HG02884 (cell line): ENCODE measurements at regions not wholly inside any gene's neighbourhood (a gene's known extent, or its start where the extent isn't known, plus 50 kb on each side); places are given as distances from the start of the nearest gene placed in this dataset.
"Not testable (repeated sequence)": the region's sequence is repeated elsewhere in the genome, so short reads cannot be mapped to it uniquely, and the experiment has no call there.

ENCODE experiments used
- ATAC-seq: cut with Tn5 transposase; IDR thresholded peaks from one replicate; pipeline ENCODE4 v1.9.1; 2021; ENCODE audit warnings: mild to moderate bottlenecking, moderate library complexity; ENCODE audit not compliant: unreplicated experiment

DNA sequence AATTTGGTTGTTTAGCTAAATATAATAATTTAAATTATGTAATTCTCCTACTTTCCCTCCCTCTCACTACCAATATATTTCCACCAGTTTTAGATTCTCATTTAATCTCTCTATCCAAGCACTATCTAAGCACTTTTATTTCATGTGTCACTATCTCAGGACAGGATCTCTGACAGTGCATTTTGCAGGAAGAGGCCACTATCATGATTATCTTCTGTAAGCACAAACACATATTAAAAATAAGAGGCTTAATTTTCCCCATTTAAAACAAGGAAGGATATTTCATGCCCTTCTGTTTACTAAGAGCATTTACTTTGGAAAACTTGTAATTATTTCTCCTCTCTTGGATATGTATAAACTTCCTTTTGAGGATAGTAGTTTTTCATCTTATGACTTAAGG, 726.2 kb upstream of the ZNF804A start:
- ATAC-seq = no peak

DNA sequence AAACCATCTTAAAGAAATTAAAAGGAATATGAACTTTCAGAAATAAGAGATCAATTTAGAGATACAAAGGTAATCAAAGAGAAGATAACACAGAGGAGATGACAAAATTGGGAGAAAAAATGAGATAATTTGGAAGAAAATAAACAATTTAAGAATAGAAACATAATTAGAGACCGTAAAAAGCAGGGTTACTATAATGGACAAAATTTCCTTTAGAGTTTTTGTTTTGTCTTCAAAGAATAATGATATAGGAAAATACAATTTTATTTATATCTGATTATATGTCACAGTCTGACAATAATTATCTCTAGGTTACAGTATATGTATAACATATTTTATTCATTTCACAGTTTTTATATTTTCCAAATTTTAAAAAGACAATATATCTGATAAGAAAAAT, 716.4 kb upstream of the ZNF804A start:
- ATAC-seq = no peak

DNA sequence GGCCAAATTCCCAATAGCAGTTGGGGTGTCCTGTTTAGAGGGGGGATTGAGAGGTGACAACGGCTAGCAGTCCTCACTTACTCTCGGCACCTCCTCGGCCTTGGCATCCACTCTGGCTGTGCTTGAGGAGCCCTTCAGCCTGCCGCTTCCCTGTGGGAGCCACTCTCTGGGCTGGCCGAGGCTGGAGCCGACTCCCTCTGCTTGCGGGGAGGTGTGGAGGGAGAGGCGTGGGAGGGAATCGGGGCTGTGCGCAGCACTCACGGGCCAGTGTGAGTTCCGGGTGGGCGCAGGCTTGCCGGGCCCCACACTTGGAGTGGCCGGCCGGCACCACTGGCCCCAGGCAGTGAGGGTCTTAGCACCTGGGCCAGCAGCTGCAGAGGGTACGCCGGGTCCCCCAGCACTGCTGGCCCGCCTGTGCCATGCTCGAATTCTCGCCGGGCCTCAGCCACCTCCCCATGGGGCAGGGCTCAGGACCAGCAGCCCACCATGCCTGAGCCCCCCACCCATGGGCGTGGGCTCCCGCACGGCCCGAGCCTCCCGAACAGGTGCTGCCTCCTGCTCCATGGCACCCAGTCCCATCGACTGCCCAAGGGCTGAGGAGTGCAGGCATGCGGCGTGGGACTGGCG, 705.9 kb upstream of the ZNF804A start:
- no peak for ATAC-seq

DNA sequence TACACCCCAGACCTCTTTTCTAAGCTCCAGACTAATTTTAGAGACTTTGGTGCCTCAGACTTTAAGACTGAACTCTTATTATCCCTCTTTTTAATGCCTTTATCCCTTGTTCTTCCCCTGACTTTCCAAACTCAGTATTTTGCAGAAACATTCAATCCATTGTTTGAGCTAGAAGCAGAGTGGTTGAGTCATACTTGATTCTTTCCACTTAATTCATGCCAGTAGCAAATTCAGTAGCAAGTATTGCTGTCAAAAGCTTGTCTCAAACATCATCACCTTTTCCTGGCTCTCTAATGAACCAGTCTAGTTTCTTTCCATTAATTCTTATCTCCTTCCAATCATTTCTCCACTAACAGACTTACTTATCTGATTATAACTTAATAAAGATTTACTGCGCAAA, 699.7 kb upstream of the ZNF804A start:
- no peak for ATAC-seq

DNA sequence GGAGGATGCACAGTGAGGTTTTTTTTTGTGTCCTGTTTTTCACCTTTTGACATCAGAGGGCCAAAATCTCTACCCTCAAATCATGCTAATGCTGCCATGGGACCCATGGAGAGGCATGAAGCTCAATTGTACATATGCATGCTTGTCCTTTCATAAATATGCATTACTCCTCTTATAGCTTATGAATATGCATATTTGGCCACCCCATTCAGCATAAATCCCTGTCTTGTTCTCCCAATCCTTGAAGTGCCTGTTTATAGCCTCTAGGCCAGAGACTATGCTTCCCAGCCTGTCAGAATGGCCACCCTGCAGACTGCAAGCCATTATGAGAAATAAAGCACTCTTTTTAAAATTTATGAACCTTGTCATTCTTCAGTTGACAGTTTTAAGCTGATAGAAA, 696.4 kb upstream of the ZNF804A start:
- no peak for ATAC-seq

DNA sequence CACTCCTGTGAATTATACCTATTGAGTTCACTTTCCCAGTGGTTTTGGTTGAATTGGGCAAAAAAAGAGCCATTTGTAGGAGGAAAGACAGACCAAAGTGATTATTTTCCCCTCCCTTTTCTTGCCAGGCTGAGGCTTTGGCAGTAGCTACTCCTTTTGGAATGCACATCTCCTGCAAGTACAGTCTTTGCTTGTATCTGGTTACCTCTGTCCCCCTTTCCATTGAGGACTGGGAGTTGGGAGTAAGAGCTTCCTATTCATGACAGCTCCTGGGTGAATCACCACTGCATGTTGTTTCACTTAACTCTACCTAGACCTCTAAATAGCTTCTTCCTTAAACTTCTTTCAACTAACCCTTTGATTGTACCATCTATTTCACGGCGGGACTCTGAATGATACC, 695.3 kb upstream of the ZNF804A start:
- no peak for ATAC-seq

DNA sequence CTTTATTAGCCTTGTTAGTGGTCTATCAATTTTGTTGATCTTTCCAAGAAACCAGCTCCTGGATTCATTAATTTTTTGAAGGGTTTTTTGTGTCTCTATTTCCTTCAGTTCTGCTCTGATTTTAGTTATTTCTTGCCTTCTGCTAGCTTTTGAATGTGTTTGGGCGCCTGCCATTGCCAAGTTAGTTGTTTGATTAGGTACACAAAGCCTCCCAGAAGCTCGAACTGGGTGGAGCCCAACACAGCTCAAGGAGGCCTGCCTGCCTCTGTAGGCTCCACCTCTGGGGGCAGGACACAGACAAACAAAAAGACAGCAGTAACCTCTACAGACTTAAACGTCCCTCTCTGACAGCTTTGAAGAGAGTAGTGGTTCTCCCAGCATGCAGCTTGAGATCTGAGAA, 682.3 kb upstream of the ZNF804A start:
- not testable (repeated sequence) for ATAC-seq

DNA sequence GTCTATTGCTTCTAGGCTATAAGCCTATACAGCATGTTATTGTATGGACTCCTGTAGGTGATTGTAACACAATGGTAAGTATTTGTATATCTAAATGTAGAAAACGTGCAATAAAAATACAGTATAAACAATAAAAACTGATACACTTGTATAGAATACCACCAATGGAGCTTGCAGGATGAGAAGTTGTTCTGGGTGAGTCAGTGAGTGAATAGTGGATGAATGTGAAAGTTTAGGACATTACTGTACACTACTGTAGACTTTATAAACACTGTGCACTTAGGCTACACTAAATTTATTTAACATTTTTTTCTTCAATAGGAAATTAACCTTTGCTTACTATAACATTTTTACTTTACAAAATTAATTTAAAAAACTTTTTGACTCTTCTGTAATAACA, 679.2 kb upstream of the ZNF804A start:
- ATAC-seq = no peak

DNA sequence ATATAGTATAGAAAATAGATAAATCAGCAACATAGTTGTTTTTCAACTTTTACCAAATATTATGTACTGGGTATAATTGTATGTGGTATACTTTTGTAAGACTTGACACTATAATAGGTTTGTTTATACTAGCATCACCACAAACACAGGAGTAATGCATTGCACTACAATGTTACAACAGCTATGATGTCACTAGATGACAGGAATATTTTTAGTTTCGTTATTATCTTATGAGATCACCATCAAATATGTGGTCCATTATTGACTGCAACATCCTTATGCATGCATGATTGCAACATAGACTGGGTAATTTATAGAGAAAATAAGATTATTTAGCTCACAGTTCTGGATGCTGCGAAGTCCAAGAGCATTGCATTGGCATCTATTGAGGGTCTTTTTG, 678.4 kb upstream of the ZNF804A start:
- ATAC-seq = no peak

DNA sequence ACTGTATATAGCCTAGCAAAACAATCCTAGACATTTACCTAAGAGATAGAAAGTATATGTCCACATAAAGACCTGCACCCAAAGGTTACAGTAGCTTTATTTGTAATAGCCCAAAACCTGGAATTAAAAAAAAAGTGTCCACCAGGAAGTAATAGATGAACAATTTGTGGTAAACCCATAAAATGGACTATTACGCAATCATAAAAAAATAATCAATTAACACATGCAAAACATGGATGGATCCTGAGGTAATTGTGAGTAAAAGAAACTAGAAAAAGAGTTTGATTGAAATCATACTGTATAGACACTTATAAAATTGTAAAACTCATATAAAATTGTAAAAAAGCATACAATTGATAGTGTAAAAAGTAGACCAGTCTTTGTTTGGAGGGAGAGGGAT, 673.0 kb upstream of the ZNF804A start:
- ATAC-seq = no peak

DNA sequence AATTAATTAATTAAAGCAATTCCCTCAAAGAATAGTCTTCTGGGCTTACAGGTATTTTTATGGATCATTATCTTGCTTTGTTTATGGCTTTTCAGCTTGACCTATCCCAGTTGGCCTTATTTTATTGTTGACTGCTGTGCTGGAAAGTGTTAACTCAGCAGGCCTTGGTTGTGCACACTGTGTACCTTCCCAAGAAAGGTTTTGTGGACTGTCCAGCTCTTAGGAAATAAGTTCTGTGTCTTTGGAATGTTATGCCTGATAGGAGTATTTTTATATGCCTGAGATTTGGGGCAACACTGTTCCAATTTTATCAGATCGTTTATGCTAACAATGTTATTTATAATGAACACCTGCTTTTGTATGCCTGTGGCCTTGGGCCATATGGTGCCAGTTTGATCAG, 671.9 kb upstream of the ZNF804A start:
- no peak for ATAC-seq

DNA sequence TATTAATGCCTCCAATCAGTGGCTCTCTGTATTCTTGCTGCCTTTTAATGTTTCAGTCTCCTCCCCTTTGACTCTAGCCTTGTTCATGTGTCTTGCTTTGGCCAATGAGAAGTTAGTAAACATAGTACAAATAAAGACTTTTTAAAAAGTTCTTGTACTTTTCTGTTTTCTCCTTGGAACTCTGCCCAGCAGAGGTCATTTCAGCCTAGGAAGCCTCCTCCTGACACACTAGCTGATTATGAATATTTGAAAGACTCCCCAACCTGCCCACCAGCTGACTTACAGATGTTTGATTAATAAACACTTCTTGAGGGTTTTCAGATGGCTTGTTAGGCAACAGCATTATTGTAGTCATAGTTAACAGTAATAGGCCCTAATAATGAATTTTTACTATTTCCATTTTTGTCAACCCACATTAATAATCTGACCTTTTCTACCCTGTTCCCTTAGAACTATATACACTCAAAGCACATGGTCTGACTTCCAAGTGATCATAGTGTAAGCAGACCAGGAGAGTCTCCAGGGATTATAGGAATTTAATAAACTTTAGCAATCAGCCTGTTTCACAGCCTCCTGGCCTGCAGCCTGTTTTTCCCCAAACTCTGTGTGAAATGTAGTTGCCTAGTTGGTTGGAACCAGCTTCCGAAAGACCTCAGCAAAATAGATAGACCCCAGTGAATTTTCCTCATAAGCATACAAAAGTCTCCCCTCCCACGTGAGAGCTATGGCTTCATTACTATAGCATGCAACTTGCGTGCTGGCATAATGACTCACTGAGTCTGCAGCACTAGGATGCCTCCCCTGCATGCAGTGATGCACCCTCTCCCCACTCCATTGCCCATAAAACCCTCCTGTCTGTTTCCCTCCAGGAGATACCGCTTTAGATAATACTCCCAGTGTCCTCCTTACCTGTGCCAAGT, 670.7 kb upstream of the ZNF804A start:
- ATAC-seq = no peak

DNA sequence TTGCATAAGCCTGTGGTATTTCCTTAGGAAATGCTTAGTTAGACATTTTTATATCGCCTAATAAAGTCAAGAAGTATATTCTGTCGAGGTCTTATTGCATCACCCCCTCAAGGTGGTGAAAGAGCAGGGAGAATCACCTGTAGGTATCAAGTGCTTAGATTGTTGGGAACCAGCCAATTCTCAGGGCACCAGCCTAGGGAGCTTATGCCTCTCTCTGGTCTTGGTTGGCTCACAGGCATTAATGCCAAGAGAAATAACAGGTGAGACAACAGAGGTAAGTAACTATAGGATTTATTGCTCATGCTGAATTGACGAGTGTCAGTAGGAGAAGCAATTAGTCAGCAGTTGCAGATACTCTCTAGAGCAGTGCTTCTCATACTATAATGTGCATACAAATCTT, 663.3 kb upstream of the ZNF804A start:
- ATAC-seq = no peak

DNA sequence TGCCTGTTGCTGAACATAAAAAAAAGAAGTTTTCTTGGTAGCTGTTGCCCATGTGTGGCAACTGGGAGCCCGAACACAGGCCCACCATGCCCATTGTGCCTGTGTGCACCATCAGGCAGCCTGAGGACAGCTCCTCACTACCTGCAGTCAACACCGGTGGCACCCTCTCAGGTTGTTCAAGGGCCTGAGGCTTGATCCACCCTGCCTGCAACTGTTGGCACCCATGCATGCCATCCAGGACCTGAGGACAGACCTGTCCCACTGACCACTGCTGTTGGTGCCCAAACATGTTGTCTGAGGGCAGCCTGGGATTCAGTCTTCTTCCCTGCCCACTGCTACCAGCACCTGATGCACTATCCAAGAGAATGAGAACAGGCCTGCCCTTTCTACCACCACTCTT, 661.1 kb upstream of the ZNF804A start:
- ATAC-seq = no peak

DNA sequence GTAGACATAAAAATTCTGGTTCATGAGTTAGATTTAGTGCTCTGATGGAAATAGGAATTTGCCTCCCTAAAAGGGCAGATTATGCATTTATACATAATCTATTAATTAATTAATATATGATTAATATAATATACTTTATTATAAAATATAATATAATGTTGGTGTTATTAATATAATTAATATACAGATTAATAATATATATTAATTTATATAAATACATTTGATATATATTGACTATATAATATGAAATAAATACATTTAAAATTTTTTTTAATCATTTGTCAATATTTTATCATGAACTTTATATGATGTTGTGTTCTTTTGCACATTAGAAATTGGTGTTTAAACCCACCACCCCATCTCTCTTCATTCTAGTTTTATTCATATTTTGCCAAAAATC, 652.1 kb upstream of the ZNF804A start:
- ATAC-seq = no peak

DNA sequence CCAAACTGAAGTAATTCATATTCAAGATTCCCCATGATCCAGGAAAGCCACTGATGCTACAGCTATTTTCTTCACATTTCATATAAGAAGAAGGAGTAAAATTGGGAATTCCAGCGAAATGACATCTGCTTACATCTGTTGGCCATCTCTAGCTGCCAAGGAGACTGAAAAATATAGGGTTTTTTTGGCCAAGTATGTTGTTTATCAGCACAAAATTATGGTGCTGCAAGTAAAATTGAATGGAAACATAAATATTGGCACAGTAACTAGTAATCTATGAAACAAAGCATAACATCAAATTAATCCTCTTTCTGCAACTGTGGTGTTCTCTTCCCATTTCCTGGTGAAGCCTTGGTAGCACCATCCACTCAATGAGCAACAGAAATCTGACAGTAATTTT, 649.5 kb upstream of the ZNF804A start:
- ATAC-seq = no peak

DNA sequence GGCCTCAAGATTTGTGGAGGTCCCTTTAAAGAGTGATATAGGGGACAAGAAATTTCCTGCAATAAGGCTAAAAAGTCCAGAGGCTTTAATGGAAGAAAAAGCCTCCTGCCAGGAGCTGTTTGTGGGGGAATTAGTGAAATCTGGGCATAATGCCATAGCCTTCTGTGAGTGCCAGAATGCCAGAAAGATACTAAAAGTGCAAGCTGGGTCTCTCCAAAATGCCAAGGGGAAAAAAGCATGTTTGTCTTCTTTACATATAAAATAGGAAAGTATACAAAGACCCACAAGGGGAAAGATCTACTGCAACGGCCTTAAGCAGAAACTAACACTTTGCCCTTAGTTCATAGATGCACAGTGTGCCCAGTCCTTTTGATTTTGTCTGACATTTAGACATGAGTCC, 647.7 kb upstream of the ZNF804A start:
- no peak for ATAC-seq

DNA sequence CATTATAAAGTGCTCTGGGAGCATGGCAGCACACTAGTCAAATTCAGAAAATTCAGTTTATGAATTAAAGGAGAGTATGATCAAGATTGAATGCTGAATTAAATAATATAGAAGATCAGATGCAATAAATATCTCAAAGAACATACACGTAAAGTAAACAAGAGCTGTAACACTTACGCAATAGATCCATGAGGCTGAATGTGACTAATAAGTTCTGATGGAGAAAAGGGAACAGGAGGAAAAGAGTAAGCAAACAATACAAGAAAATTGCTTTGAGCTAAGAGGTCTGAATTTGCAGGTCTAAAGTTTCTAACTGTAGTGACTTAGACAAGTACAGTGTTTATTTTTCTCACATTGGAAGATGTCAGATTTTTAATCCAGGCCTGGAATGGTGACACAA, 646.7 kb upstream of the ZNF804A start:
- no peak for ATAC-seq

DNA sequence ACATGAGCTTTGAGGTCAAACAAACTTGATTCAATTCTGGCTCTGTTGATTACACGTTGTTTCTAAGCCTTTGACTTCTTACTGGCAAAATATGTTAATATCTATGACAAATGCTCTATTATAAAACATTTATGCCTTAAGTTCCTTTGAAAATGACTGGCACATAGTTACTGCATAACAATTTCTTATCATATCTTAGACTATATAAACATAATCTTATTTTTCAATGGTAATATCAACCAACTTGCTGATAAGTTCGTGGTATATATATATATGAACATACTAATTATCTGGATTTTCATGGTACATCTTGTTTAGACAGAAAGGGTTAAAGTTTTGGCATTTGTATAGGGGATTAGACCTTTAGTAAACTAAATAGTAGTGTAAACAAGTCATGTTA, 645.6 kb upstream of the ZNF804A start:
- no peak for ATAC-seq

DNA sequence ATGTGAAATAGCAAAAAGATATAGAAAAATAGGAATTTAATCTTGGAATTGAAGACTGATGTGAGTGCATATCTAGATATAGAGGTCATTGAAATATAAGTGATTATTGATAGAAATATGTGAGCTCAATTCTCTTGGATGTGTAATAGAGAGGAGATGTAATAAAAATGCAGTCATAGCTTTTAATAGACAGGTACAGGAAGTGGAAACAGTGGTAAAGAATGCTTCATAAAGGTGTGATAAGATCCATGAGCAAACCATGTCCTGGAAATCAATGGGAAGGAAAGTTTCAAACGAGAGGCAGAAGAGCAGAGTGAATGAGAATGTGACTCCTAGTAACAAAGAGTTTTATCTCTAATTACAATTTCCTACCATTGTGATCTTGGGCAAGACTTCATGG, 634.7 kb upstream of the ZNF804A start:
- ATAC-seq = no peak

DNA sequence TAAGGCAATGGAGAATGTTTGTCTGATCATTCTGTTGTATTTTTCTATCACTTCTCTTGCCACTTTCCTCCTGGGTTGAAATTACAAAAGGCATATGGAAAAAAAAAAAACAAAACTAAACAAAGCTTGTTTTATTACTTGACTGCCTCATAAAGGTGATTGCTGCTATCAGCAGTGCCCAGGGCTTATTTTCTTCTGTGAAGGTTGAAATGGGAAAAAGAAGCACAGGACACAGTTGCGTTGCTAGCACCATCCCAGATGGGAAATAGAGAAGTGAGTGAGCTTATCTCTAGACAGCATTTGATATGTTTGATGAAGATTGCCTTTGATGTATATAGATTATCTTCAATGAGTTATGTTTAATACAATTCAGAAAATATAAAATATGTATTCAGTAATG, 633.8 kb upstream of the ZNF804A start:
- ATAC-seq = no peak

DNA sequence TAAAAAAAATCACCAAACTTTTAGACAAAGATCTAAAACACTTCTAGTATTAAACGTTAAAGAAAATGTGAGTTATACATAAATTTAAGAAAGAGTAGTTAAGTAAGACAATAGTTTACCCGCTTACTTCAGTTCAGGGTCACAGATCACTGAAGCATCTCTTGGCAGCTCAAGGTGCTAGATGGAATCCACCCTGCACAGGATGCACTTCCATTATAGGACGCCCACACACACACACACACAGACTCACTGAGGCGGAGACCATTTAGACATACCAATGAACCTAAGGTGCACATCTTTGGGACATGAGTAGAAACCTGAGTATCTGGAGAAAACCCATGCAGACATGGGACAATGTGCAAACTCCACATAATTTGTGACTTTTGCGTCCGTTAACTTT, 630.6 kb upstream of the ZNF804A start:
- peak; percentile 66 for ATAC-seq

DNA sequence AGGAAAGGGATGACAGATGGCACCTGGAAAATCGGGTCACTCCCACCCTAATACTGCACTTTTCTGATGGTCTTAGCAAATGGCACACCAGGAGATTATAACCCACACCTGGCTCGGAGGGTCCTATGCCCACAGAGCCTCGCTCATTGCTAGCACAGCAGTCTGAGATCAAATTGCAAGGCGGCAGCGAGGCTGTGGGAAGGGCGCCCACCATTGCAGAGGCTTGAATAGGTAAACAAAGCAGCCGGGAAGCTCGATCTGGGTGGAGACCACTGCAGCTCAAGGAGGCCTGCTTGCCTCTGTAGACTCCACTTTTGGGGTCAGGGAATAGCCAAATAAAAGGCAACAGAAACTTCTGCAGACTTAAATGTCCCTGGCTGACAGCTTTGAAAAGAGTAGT, 622.7 kb upstream of the ZNF804A start:
- ATAC-seq = not testable (repeated sequence)
